Right atrium auricular region (tissue), 2 donors: ENCODE measurements at regions not wholly inside any gene's neighbourhood (a gene's known extent, or its start where the extent isn't known, plus 50 kb on each side); places are given as distances from the start of the nearest gene placed in this dataset.

ENCODE experiments used
- DNase-seq: peaks from one replicate; pipeline ENCODE4 v3.0.0-alpha.2; 2019; ENCODE audit warnings: low spot score
- H3K27ac ChIP-seq, 2 donors: fragments of 200-600 bp; sonication (generic); 1 replicate in 1 of 2; 2 replicates in 1 of 2; pipeline ENCODE4 v1.5.1; 2016 to 2019
- H3K27me3 ChIP-seq, 2 donors: fragments of 200-600 bp; sonication (generic); one replicate each; pipeline versions ENCODE4 v1.5.1 to v1.6.0; 2017 to 2019
- H3K36me3 ChIP-seq: fragments of 200-600 bp; sonication (generic); one replicate; pipeline ENCODE4 v1.5.1; 2016
- H3K4me1 ChIP-seq, 2 donors: fragments of 200-600 bp; sonication (generic); one replicate each; pipeline versions ENCODE4 v1.5.1 to v1.6.0; 2017 to 2019
- H3K4me3 ChIP-seq, 2 donors: fragments of 200-600 bp; sonication (generic); 1 replicate in 1 of 2; 2 replicates in 1 of 2; pipeline ENCODE4 v1.5.1; 2017 to 2019; ENCODE audit warnings: mild to moderate bottlenecking in 1 of 2, moderate library complexity in 1 of 2
- H3K9me3 ChIP-seq, 2 donors: fragments of 200-600 bp; sonication (generic); one replicate each; pipeline ENCODE4 v1.5.1; 2019
- CTCF ChIP-seq, 2 donors: fragments of 200-600 bp; sonication (generic); IDR thresholded peaks; one replicate each; pipeline ENCODE4 v1.5.1; 2019; ENCODE audit warnings: antibody characterized with exemption in 2 of 2

GRCh38 chr5:18052569-18052968 lies 418.3 kb downstream of the TAF11L14 start:
- H3K27me3 ChIP-seq: no peaks in the 10 kb centered on the region
- no peak overlapping the region for H3K4me3 ChIP-seq
- TF ChIP-seq CTCF (IDR thresholded peaks at IDR 0.05): no peak
- H3K9me3 ChIP-seq: no peaks in the 10 kb centered on the region
- H3K27ac ChIP-seq: no peak overlapping the region
- DNase-seq: no peak
- H3K36me3 ChIP-seq: no peaks in the 10 kb centered on the region
- no peaks in the 10 kb centered on the region for H3K4me1 ChIP-seq

- Histone ChIP-seq H3K27ac (no peak overlapping the region), H3K9me3 (no peaks in the 10 kb centered on the region), H3K27me3 (no peaks in the 10 kb centered on the region), H3K4me1 (no peaks in the 10 kb centered on the region), H3K36me3 (no peaks in the 10 kb centered on the region), H3K4me3 (no peak overlapping the region)
- no peak for DNase-seq
- TF ChIP-seq CTCF (IDR thresholded peaks at IDR 0.05): no peak
These were observed 423.5 kb downstream of the TAF11L14 start for GRCh38 chr5:18057725-18058124.

GRCh38 chr5:18067615-18068014 lies 433.4 kb downstream of the TAF11L14 start:
- no peaks in the 10 kb centered on the region for H3K36me3 ChIP-seq

DNA sequence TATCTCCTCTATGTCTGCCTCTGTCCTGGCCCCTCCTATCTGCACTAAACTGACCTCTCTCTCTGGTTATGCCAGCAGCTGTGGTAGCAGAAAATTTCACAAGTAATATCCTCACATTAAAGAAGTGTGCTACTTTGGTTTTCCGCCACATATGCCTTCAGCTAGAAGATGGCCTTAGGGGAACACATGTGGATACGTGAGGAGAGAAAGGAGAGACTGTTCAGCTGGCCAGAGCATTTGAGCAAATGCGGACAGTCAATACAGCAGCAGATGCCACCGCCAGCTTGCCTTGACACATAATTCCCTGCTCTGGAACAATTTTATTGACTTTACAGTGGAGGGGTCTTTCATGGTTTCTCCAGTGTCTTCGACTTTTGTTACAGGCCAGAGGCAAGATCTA lies 434.6 kb downstream of the TAF11L14 start:
- DNase-seq: no peak
- Histone ChIP-seq H3K4me3 (no peak overlapping the region), H3K27me3 (no peaks in the 10 kb centered on the region), H3K9me3 (no peaks in the 10 kb centered on the region), H3K27ac (no peak overlapping the region), H3K36me3 (no peaks in the 10 kb centered on the region), H3K4me1 (no peaks in the 10 kb centered on the region)
- TF ChIP-seq CTCF (IDR thresholded peaks at IDR 0.05): no peak

More at GRCh38 chr5:18067615-18068014, 433.4 kb downstream of the TAF11L14 start:
- H3K27me3 ChIP-seq: no peaks in the 10 kb centered on the region
- no peaks in the 10 kb centered on the region for H3K4me1 ChIP-seq
- H3K9me3 ChIP-seq: no peaks in the 10 kb centered on the region
- H3K27ac ChIP-seq: no peak overlapping the region
- H3K4me3 ChIP-seq: no peak overlapping the region
- no peak for TF ChIP-seq CTCF (IDR thresholded peaks at IDR 0.05)
- DNase-seq: no peak

DNA sequence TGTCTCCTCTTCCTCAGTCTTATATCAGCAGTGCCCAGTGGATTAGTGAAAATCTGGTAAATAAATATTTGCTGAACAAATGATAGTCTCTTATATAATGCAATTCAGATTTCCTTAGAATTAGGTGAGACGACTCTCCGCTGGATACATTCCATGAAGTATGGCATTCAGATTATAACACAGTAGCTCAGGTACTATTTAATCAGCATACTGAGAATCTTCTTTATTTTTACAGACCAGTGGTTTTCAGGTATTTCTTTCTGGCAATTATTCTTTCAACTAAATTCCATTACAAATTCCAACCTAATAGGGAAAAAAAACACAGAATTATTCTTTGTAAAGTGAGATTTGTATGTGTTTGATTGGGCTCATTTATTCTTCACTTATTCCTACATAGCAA lies 435.5 kb downstream of the TAF11L14 start:
- no peak for DNase-seq
- Histone ChIP-seq H3K9me3 (no peaks in the 10 kb centered on the region), H3K4me3 (no peak overlapping the region), H3K36me3 (no peaks in the 10 kb centered on the region), H3K4me1 (no peaks in the 10 kb centered on the region), H3K27me3 (no peaks in the 10 kb centered on the region), H3K27ac (no peak overlapping the region)
- no peak for TF ChIP-seq CTCF (IDR thresholded peaks at IDR 0.05)

DNA sequence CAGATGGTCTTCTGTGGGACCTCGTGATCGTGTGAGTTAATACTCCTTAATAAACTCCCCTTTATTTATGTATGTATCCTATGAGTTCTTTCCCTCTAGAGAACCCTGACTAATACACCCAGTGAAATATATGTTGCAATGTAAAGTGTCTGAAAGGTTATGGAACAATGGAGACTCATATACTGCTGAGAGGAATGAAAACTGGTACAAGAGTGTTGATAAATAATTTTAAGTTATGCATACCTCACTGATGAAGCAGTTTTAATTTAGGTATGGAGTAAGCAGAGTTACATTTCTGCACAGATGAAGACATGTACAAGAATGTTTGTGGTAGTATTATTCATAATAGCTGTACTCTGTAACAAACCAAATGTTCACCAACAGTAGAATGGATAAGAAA lies 438.3 kb downstream of the TAF11L14 start:
- no peak for TF ChIP-seq CTCF (IDR thresholded peaks at IDR 0.05)

More for the DNA sequence above, 438.3 kb downstream of the TAF11L14 start:
- Histone ChIP-seq H3K27me3 (no peaks in the 10 kb centered on the region), H3K4me1 (no peaks in the 10 kb centered on the region), H3K4me3 (no peak overlapping the region), H3K36me3 (no peaks in the 10 kb centered on the region), H3K9me3 (no peaks in the 10 kb centered on the region), H3K27ac (no peak overlapping the region)
- DNase-seq: no peak
